Mucosa of rectum (tissue), 2 donors: ENCODE measurements at regions not wholly inside any gene's neighbourhood (a gene's known extent, or its start where the extent isn't known, plus 50 kb on each side); places are given as distances from the start of the nearest gene placed in this dataset.

Source experiments
- H3K27ac ChIP-seq, 2 donors: one replicate each; pipeline ENCODE4 v1.7.0; 2013; ENCODE audit warnings: inconsistent platforms in 2 of 2, low read depth in 2 of 2, low read length in 2 of 2
- H3K27me3 ChIP-seq, 2 donors: one replicate each; pipeline ENCODE4 v1.7.0; 2013; ENCODE audit warnings: low read length in 2 of 2; ENCODE audit not compliant: control insufficient read depth in 2 of 2, insufficient read depth in 2 of 2
- H3K36me3 ChIP-seq, 2 donors: one replicate each; pipeline ENCODE4 v1.7.0; 2013; ENCODE audit warnings: low read length in 2 of 2; ENCODE audit not compliant: control insufficient read depth in 2 of 2, insufficient read depth in 2 of 2
- H3K4me1 ChIP-seq, 2 donors: one replicate each; pipeline ENCODE4 v1.7.0; 2013; ENCODE audit warnings: low read length in 2 of 2, mild to moderate bottlenecking in 1 of 2; ENCODE audit not compliant: control insufficient read depth in 2 of 2, insufficient read depth in 2 of 2
- H3K4me3 ChIP-seq, 2 donors: one replicate each; pipeline ENCODE4 v1.7.0; 2013; ENCODE audit warnings: low read length in 2 of 2
- H3K9ac ChIP-seq, 2 donors: one replicate each; pipeline ENCODE4 v1.7.0; 2013; ENCODE audit warnings: low read length in 2 of 2, low read depth in 1 of 2, mild to moderate bottlenecking in 1 of 2
- H3K9me3 ChIP-seq, 2 donors: one replicate each; pipeline ENCODE4 v1.7.0; 2013; ENCODE audit warnings: low read length in 2 of 2; ENCODE audit not compliant: control insufficient read depth in 2 of 2
- donor health status: healthy.
- donor health status: Normal muscosa, but diverticular disease.

GRCh38 chr6:15843226-15843625, 180.4 kb upstream of the DTNBP1 start:
- Histone ChIP-seq H3K9me3 (no peaks in the 10 kb centered on the region), H3K4me1 (no peaks in the 10 kb centered on the region), H3K9ac (no peak overlapping the region), H3K27me3 (no peaks in the 10 kb centered on the region), H3K27ac (no peak overlapping the region), H3K4me3 (no peak overlapping the region), H3K36me3 (no peaks in the 10 kb centered on the region)

GRCh38 chr6:15842727-15843117, 179.9 kb upstream of the DTNBP1 start:
- no peaks in the 10 kb centered on the region for H3K4me1 ChIP-seq
- no peaks in the 10 kb centered on the region for H3K9me3 ChIP-seq
- H3K9ac ChIP-seq = no peak overlapping the region
- H3K4me3 ChIP-seq = no peak overlapping the region
- no peaks in the 10 kb centered on the region for H3K27me3 ChIP-seq
- no peak overlapping the region for H3K27ac ChIP-seq
- H3K36me3 ChIP-seq = no peaks in the 10 kb centered on the region

- H3K4me1 ChIP-seq = no peaks in the 10 kb centered on the region
- H3K27ac ChIP-seq = no peak overlapping the region
- H3K9me3 ChIP-seq = no peaks in the 10 kb centered on the region
- H3K9ac ChIP-seq = no peak overlapping the region
- no peaks in the 10 kb centered on the region for H3K27me3 ChIP-seq
- H3K36me3 ChIP-seq = no peaks in the 10 kb centered on the region
- H3K4me3 ChIP-seq = no peak overlapping the region
These were observed 179.3 kb upstream of the DTNBP1 start for GRCh38 chr6:15841937-15842726.

- no peaks in the 10 kb centered on the region for H3K27me3 ChIP-seq
- no peaks in the 10 kb centered on the region for H3K36me3 ChIP-seq
- H3K4me1 ChIP-seq = no peaks in the 10 kb centered on the region
- H3K4me3 ChIP-seq = no peak overlapping the region
- no peak overlapping the region for H3K9ac ChIP-seq
- no peak overlapping the region for H3K27ac ChIP-seq
- H3K9me3 ChIP-seq = no peaks in the 10 kb centered on the region
These were observed 177.2 kb upstream of the DTNBP1 start for GRCh38 chr6:15839969-15840541.

GRCh38 chr6:15837205-15837604, 174.4 kb upstream of the DTNBP1 start:
- Histone ChIP-seq H3K27me3 (no peaks in the 10 kb centered on the region), H3K4me1 (no peaks in the 10 kb centered on the region), H3K9me3 (no peaks in the 10 kb centered on the region), H3K27ac (no peak overlapping the region), H3K9ac (no peak overlapping the region), H3K4me3 (no peak overlapping the region), H3K36me3 (no peaks in the 10 kb centered on the region)

GRCh38 chr6:15832841-15833240, 170.0 kb upstream of the DTNBP1 start:
- H3K9ac ChIP-seq = no peak overlapping the region

GRCh38 chr6:15829156-15829555, 166.3 kb upstream of the DTNBP1 start:
- no peaks in the 10 kb centered on the region for H3K4me1 ChIP-seq
- H3K27ac ChIP-seq = no peak overlapping the region
- no peaks in the 10 kb centered on the region for H3K27me3 ChIP-seq
- H3K4me3 ChIP-seq = no peak overlapping the region
- H3K9ac ChIP-seq = no peak overlapping the region
- H3K9me3 ChIP-seq = no peaks in the 10 kb centered on the region
- no peaks in the 10 kb centered on the region for H3K36me3 ChIP-seq

More at GRCh38 chr6:15832841-15833240, 170.0 kb upstream of the DTNBP1 start:
- no peak overlapping the region for H3K27ac ChIP-seq
- H3K4me3 ChIP-seq = no peak overlapping the region
- no peaks in the 10 kb centered on the region for H3K36me3 ChIP-seq
- no peaks in the 10 kb centered on the region for H3K9me3 ChIP-seq
- no peaks in the 10 kb centered on the region for H3K4me1 ChIP-seq
- H3K27me3 ChIP-seq = no peaks in the 10 kb centered on the region

GRCh38 chr6:15827496-15828255, 164.8 kb upstream of the DTNBP1 start:
- H3K9me3 ChIP-seq = no peaks in the 10 kb centered on the region
- H3K4me3 ChIP-seq = no peak overlapping the region
- no peaks in the 10 kb centered on the region for H3K27me3 ChIP-seq
- H3K27ac ChIP-seq = no peak overlapping the region
- no peaks in the 10 kb centered on the region for H3K4me1 ChIP-seq
- no peak overlapping the region for H3K9ac ChIP-seq
- H3K36me3 ChIP-seq = no peaks in the 10 kb centered on the region

- no peaks in the 10 kb centered on the region for H3K27me3 ChIP-seq
- H3K9me3 ChIP-seq = no peaks in the 10 kb centered on the region
- H3K36me3 ChIP-seq = no peaks in the 10 kb centered on the region
- H3K4me3 ChIP-seq = no peak overlapping the region
- H3K9ac ChIP-seq = no peak overlapping the region
- H3K4me1 ChIP-seq = no peaks in the 10 kb centered on the region
- H3K27ac ChIP-seq = no peak overlapping the region
These were observed 164.0 kb upstream of the DTNBP1 start for GRCh38 chr6:15826814-15827318.

- H3K9me3 ChIP-seq = no peaks in the 10 kb centered on the region
- no peak overlapping the region for H3K9ac ChIP-seq
- no peaks in the 10 kb centered on the region for H3K27me3 ChIP-seq
- H3K4me3 ChIP-seq = no peak overlapping the region
- H3K27ac ChIP-seq = no peak overlapping the region
- H3K4me1 ChIP-seq = no peaks in the 10 kb centered on the region
- H3K36me3 ChIP-seq = no peaks in the 10 kb centered on the region
These were observed 162.6 kb upstream of the DTNBP1 start for GRCh38 chr6:15825332-15825930.
